DMS153 (cell line): ENCODE measurements at regions not wholly inside any gene's neighbourhood (a gene's known extent, or its start where the extent isn't known, plus 50 kb on each side); places are given as distances from the start of the nearest gene placed in this dataset.
A peak's percentile ranks its signal among the peaks of the same experiment; 100 is the strongest.

Source experiments
- DNase-seq: peaks from one replicate; lab custom pipeline; 2025; lab: John Stamatoyannopoulos, UW

DNA sequence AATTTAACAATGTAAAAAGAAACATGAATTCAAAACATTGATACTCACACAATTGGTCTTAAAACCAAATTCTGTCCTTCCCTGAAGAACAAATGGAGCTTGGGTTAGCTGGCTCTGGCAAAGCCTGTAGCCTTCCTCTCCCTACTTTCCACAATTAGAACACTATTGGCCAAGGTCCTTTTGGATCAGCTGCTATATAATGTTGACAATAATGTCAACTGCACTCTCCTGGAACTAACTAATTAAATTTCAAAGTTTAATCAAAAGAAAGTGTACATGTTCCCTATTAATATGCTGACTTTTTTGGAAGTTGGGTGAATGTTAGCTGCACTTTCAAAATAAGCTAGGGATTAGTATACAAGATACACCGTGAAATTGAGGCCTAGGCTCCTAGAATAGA, 440.1 kb upstream of the NFE2L3 start:
- no peak for DNase-seq

DNA sequence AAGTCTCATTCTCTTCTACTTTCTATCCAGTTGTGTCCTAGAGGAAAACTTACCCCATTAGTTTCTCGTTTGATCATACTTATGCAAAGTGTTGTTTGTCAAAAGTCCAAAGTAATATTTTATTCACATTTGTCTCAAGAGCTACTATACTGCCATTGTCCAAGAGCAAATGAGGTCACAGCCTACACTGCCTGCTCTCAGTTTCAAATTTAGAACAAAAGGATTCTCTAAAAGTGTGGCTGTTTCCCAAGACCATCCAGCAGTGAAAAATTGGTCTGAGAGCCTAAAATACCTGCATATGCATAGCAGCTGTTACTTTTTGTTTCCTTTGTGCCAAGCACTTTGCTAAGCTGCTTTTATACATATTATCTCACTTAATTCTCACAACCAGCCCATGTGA, 439.5 kb upstream of the NFE2L3 start:
- DNase-seq, result no peak

DNA sequence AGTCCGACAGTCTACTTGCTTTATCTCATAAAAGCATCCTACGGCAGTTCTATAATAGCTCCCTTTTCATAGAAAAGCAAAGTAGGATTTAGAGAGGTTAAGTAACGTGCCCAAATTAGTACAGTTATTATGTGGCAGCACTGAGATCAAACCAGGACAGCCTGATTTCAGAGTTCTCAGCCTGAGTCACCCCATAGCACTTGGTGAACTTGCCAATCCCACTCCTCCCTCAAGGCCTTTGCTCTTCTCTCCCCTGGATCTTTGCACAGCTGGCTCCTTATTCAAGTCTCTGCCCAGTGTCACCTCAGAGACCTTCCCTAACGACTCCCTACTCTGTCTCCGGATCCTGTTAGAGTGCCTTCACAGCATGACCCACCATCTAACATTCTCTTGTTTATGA, 438.0 kb upstream of the NFE2L3 start:
- no peak for DNase-seq

DNA sequence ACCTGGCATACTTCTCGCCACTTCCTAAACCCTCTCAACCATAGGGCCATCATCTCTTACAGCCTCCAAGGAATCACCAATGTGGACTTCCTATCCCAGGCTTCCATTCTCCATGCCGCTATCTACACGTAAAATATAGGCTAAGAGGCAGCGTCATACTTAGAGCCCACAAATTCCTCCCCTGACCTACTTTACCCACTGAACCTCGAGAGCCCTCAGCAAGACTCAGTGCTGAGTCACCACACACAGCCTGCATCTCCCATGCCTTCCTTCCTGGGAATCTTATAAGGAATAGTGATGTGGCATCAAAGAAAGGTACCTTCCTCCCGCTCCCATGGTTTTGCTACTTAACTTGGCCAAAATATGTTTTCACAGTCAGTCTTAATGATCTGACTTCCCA, 435.6 kb upstream of the NFE2L3 start:
- DNase-seq, result no peak

DNA sequence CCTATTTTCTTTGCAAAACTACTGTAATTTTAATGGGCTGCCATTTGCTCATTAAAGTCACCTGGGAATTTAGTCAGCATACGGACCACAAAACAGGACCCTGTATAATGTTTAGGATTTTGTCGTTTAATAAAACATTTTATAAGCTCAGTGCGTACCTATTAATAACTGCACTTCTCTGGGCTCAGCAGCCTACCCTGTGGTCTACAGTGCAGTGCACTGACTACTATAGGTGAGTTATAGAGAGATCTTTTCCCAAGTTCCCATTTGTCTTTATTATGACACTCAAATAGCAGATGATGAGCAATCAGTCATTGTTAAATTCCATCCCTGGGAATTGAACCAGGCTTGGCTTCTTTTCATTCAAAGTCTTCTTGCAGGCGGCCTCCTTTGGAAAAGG, 433.4 kb upstream of the NFE2L3 start:
- no peak for DNase-seq

DNA sequence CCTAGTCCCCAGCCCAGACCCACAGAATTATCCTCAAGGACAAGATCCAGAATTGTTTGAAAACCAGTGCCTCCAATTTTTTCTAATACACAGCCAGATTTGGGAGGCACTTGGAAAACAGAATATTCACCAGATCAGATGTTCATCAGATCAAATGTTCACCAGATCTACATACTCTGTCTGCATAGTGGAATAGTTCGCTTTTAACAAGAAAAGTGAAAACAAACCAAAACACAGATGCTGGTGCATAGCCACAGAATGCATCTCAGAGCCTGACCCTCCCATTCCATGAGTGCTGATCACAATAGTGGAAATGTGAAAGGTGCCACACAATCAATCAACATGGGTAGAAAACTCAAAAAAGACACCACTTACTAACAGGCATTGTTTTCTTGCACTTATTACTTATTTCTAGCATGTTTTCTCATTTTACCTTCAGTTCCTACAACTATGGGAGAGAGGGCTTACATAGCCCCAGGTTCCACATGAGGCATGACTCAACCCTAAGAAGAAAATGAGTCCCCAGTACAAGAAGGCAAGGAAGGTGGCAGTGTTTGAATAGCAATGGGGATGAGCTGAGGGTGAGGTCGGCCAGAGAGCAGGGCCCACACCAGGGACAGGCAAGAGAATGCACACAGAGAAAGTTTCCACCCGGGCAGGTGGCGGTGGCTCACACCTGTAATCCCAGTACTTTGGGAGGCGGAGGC, 432.7 kb upstream of the NFE2L3 start:
- no peak for DNase-seq

DNA sequence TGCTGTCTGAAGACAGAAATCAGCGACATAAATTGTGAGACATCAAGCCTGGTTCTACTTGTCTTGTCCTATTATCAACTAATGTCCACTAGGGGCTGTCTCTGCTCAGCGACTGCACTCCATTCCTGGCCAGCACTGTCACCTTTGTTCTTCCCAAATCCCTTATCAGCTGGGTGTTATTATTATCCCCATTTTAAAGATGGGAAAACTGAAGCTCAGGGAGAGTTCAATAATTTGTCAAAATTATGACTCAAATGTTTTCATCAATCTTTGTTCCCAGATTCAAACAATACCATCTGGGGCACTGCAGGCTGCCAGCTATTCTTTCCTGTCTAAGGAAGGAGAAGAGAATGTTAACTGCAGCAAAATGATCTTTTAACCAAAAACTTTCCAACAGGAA, 431.6 kb upstream of the NFE2L3 start:
- peak; percentile 45 for DNase-seq

DNA sequence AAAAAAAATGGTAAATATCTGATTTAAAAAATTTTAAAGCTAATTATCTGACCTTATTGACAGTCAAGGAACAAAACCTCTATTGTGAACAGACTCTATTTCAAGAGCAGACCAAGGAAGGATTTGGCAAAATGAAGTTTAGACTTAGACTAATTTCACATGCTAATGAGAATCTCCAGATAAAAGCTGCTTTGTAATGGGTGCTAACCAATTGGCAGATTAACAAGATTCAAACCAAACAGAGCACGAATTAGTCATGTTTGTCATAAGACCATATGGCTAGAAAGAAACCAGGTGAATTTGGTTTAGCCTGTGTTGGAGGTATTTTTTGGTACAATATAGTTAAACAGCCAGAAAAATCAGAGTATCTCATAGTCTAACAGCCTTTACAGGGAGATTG, 429.1 kb upstream of the NFE2L3 start:
- no peak for DNase-seq

DNA sequence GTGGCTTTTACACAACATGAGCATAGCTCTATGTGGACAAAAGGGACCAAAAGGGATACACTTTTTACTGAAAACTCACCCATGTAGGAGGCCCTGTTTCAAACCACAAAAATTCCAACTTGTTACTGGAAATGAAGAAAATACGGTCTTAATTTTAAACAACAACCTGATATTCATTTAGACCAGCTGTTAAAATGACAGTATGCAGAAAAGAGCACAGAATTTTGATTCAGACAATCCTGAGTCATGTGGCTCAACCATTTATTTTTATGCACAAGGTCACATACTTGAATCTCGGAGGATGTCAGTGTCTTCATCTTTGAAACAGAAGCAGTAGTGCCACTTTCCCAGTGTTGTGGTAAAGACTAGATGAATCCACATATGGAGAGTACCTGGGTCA, 426.5 kb upstream of the NFE2L3 start:
- DNase-seq, result no peak

DNA sequence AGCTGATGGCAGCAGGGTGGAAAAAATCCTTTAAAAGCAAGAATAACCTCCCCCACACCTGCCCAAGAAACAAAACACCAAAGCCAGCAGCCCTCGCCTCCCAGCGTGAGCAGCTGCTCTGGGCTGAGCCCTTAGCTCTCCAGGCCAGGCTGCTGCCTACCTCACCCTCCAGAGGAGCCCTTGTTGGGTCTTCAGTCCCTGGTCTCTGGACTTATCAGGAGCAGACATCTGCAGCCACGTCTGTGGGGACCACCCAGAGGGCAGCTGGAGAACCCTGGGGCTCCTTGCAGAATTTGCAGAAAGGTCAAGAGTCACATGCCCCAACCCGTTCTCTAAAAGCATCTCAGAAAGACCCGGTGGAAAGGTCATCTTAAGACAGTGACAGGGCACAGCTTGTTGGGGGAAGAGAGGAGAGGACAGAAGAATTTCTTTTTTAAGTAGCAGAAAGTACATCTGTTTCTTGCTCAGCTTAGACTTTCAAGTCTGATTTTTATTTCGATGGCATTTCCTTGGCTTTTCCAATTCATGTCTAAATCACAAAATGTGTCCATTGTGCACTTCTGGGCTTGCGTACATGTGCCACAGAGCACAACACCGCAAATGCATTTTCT, 425.7 kb upstream of the NFE2L3 start:
- no peak for DNase-seq

DNA sequence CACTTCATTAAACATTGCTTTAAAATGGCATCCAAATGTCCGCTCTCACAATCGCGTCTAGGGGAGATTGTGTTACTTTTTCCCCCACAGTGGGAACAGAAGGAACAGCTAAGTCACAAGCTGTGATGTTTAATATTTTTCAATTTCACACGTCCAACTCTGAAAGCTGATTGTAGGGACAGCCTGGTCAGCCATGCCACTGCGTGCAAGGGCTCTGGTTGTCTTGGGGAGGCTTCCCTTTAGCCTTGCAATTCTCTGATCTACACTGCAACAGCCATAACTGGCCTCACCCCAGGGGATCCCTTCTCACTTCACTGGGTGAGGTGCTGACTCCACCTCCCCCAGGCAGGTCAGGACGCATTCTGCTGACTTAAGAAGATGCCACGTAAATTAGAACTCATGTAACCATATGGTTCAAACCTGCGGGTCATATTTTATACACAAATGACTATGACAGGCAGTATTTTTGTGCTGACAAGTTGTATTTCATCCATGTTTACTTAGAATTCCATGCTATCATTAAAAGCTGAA, 425.2 kb upstream of the NFE2L3 start:
- DNase-seq, result no peak

DNA sequence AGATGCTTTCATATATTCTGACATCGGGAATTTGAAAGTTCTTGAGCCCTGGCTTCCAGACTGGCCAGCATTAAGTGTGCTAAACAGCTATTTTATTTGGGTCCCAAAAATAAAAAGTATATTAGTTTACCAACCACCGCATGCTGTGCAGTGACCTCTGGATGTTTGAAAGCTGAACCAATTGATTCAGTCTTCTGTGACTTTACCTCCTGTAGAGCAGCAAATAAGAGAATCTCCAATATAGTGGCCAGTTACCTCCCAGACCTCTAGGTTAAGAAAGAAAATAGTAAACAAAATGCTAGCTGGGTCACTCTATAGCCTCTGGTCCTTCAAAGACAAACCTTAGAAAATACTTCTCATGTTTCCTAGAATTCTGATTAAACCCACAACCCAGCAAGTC, 424.6 kb upstream of the NFE2L3 start:
- no peak for DNase-seq

DNA sequence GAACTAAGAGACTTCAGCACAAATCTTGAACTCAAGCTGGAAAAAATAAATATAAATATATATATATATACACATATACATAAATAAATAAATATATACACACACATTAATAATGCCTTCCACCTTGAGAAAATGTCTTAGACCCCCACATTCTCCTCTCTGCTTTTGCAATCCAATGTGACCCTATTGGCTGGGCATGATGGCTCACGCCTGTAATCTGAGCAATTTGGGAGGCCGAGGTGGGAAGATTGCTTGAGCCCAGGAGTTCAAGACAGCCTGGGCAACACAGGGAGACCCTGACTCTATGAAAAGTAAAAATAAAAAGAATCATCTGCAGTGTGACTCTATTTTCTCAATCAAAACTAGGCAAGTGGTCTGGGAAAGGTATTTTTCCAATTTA, 424.1 kb upstream of the NFE2L3 start:
- DNase-seq, result no peak

DNA sequence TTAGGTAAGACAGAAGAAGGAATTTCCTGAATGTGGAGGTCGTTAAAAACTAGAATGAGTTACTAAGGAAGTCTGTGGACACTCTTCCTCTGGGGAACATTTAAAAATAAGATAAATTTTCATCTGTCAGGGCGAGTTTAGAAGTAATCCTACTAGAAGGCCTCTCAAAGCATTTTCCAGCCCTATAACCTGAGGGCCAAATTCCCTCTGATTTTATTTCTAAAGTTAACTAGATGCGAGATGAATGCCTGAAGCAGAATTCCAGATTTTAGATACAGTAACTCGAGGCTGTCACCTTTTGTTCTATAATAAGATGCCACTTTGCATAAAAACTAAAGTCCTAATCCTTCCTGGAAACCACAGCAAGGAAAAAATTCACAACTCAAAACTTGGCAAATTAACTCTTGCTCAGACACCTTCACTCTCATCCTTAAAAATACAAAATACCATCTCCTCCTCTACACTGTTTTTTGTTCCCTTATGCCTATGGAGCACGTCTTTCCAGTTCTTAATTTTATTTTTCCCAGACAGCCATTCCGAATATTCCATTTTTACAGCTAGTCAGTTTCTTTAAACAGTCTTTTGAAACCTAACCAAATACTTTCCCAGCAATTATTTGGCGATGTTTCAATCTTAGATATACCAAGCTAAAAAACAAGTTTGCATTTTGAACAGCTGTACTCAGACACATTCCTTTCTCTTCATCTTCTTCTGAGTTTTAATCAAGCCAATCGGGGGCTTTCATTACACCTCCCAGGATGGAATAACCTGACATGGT, 420.7 kb upstream of the NFE2L3 start:
- no peak for DNase-seq

DNA sequence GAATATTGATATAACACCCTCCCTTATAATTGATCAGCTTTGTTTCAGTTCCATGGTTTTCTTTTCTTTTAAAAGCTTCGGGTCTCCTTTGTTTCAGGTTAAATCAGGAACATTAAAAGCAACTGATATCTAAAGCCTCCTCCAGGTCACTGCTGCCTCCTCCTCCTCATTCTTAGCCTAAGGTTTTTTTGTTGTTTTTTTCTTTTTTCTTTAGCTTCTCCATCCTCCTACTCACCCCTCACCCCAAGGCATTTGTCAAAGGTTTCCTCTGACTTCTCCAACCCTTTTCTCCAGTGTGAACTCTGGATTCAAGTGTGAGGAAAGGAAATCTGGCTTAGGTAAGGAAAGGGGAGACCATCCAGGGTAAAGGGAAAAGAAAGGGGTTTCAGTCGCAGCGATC, 420.2 kb upstream of the NFE2L3 start:
- no peak for DNase-seq

DNA sequence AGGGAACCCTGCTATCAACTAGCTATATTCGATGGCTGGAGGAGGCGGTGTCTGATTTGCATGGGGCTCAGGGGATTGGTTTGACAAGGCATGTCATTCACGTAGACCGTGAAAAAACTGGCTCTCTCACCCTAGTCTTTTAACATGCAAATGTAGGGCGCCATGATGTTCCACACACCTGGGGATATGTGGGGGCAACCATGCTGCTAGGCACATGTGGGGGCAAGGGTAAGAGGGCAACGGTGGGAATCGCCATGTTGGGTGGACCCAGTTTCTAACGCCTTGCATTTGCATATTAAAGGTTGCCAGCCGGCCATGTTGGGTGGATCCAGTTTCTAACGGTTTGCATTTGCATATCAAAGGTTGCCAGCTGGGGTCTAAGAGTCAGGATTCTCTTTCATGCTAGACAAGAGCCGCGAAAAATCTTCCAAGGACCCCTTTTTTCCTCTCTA, 419.2 kb upstream of the NFE2L3 start:
- no peak for DNase-seq

DNA sequence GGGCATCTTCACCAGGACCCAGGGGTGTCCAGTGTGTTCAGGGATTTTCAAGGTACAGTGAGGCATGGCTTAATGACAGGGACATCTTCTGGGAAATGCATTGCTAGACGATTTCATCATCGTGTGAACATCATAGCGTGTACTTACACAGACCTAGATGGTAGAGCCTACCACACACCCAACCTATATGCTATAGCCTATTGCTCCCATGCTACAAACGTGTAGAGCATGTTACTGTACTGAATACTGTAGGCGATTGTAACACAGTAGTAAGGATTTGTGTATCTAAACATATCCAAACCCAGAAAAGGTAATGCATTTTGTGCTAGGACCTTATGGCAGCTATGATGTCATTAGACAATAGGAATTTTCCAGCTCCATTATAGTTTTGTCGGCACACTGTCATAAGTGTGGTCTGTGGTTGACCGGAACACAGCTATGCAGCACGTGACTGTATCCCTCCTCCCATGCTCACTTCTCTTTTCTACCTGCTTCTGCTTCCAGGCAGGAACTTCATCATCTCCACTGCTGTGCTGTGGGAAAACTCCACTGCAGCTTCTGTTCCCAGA, 416.2 kb upstream of the NFE2L3 start:
- no peak for DNase-seq

DNA sequence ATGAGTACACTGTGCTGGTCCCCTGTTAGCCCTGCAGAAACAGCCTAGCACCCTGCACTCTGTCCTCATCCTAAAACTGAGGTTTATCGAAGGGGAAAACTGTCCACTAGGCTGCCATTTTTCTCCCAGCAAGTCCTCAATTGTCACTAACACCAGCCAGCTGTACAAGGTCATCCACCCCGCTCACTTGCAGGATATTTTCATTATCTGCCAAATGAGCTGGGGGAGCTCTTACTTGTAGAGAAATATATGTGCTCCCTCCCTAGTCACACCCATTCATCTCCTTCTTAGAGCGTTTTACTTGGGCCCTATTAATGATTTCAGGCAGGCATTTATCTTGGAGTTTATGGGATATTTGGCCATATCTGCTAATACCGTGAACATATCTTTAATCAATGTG, 413.5 kb upstream of the NFE2L3 start:
- DNase-seq, result no peak

DNA sequence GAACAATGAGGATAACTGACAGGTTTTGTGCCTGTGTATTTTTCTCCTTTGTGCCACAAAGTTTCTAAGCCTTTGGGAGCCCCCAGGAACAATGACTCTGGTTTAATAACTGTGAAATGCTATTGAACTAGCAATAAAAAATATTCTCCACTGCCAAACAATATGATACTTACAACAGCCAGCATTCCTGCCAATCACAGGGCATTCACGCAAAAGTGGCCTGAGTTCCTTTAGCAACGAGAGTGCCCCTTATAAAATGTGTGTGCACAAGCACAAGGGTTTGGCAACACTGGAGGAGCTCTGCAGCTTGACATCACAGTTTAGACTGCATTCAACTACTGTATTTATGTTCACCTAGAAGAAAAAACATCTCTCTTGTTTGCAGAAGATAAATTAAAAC, 412.9 kb upstream of the NFE2L3 start:
- no peak for DNase-seq

DNA sequence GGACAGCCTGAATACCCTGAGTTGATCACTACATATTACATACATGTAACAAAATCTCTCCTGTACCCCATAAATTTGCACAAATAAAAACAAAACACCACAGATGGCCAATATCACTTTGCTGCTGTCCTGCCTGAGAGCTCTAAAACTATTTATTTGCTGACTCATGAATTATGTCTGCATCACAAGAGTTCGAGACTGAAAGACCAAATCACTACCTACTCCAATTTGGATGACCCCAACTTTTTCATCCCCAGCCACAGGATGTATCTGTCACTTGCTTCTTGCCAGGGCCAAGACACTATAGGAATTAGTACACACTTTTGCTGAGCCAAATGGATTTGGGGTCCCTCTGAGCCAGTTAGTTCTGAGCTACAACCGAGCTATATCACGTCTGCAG, 409.7 kb upstream of the NFE2L3 start:
- DNase-seq, result no peak

DNA sequence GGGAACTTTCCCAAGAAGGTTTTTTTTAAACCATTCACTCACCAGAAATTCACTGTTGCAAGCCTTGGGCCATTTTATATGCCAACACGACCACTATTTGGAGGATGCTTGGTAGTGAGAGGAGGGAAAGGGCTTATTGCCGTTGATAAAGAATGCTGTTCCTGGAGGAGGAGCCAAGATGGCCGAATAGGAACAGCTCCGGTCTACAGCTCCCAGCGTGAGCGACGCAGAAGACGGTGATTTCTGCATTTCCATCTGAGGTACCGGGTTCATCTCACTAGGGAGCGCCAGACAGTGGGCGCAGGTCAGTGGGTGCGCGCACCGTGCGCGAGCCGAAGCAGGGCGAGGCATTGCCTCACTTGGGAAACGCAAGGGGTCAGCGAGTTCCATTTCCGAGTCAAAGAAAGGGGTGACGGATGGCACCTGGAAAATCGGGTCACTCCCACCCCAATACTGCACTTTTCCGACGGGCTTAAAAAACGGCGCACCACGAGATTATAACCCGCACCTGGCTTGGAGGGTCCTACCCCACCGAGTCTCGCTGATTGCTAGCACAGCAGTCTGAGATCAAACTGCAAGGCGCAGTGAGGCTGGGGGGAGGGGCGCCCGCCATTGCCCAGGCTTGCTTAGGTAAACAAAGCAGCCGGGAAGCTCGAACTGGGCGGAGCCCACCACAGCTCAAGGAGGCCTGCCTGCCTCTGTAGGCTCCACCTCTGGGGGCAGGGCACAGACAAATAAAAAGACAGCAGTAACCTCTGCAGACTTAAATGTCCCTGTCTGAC, 408.1 kb upstream of the NFE2L3 start:
- DNase-seq, result peak; percentile 31
